GM18951 (cell line): ENCODE measurements at regions not wholly inside any gene's neighbourhood (a gene's known extent, or its start where the extent isn't known, plus 50 kb on each side); places are given as distances from the start of the nearest gene placed in this dataset.
"Not testable (repeated sequence)": the region's sequence is repeated elsewhere in the genome, so short reads cannot be mapped to it uniquely, and the experiment has no call there.

Experiments
- POLR2A ChIP-seq: IDR thresholded peaks from 4 replicates; pipeline ENCODE4 v1.6.1; 2011; ENCODE audit warnings: mild to moderate bottlenecking; ENCODE audit not compliant: insufficient read length, insufficient read depth; ENCODE audit errors: extremely low read depth
- in situ Hi-C: fragments of 300-500 bp; cut with MboI; formaldehyde crosslinking; loops from one replicate; pipeline ENCODE4 v1.12.0; 2022; ENCODE audit warnings: low sequenced_read_pairs, mixed read lengths, inconsistent platforms; ENCODE audit not compliant: unreplicated experiment

- TF ChIP-seq POLR2A = no peak
- in situ Hi-C loops = no loop called here
Observed at GRCh38 chr5:91244380-91245073, 138.6 kb downstream of the ARRDC3 start.

- no peak for TF ChIP-seq POLR2A
- in situ Hi-C loops = no loop called here
Observed at GRCh38 chr5:91243852-91244251, 139.3 kb downstream of the ARRDC3 start.

- in situ Hi-C loops = no loop called here
Observed at GRCh38 chr5:91243286-91243685, 139.8 kb downstream of the ARRDC3 start.

GRCh38 chr5:91241460-91241859 is 141.7 kb downstream of the ARRDC3 start:
- in situ Hi-C loops = not testable (repeated sequence)

More at GRCh38 chr5:91243286-91243685, 139.8 kb downstream of the ARRDC3 start:
- no peak for TF ChIP-seq POLR2A

GRCh38 chr5:91240175-91240574 is 142.9 kb downstream of the ARRDC3 start:
- TF ChIP-seq POLR2A = no peak

GRCh38 chr5:91235271-91235694 is 147.8 kb downstream of the ARRDC3 start:
- in situ Hi-C loops = no loop called here
- no peak for TF ChIP-seq POLR2A

More at GRCh38 chr5:91240175-91240574, 142.9 kb downstream of the ARRDC3 start:
- in situ Hi-C loops = no loop called here

- in situ Hi-C loops = no loop called here
- TF ChIP-seq POLR2A = no peak
Observed at GRCh38 chr5:91232523-91232922, 150.6 kb downstream of the ARRDC3 start.

- in situ Hi-C loops = loop anchor here (10.0 kb wide), 1 partner anchor 156 kb away; the partner anchor contains the start of gene ARRDC3
- no peak for TF ChIP-seq POLR2A
Observed at GRCh38 chr5:91229031-91229727, 153.9 kb downstream of the ARRDC3 start.

GRCh38 chr5:91228188-91228587 is 154.9 kb downstream of the ARRDC3 start:
- no peak for TF ChIP-seq POLR2A
- in situ Hi-C loops = loop anchor here (10.0 kb wide), 1 partner anchor 157 kb away; the partner anchor contains the start of gene ARRDC3

- in situ Hi-C loops = loop anchor here (10.0 kb wide), 1 partner anchor 159 kb away; the partner anchor contains the start of gene ARRDC3
- no peak for TF ChIP-seq POLR2A
Observed at GRCh38 chr5:91225848-91226686, 157.1 kb downstream of the ARRDC3 start.

GRCh38 chr5:91224969-91225368 is 158.1 kb downstream of the ARRDC3 start:
- TF ChIP-seq POLR2A = no peak
- in situ Hi-C loops = loop anchor here (10.0 kb wide), 1 partner anchor 160 kb away; the partner anchor contains the start of gene ARRDC3

- in situ Hi-C loops = loop anchor here (10.0 kb wide), 1 partner anchor 160 kb away; the partner anchor contains the start of gene ARRDC3
- no peak for TF ChIP-seq POLR2A
Observed at GRCh38 chr5:91224456-91224855, 158.7 kb downstream of the ARRDC3 start.

GRCh38 chr5:91223886-91224285 is 159.2 kb downstream of the ARRDC3 start:
- in situ Hi-C loops = loop anchor here (10.0 kb wide), 1 partner anchor 161 kb away; the partner anchor contains the start of gene ARRDC3
- no peak for TF ChIP-seq POLR2A
